Thymus (tissue), 11 donors: ENCODE measurements at regions not wholly inside any gene's neighbourhood (a gene's known extent, or its start where the extent isn't known, plus 50 kb on each side); places are given as distances from the start of the nearest gene placed in this dataset.
A peak's percentile ranks its signal among the peaks of the same experiment; 100 is the strongest.
"Not testable (repeated sequence)": the region's sequence is repeated elsewhere in the genome, so short reads cannot be mapped to it uniquely, and the experiment has no call there.

ENCODE experiments used
- DNase-seq, 9 donors: peaks; one replicate each; pipeline ENCODE4 v3.0.0-alpha.2; 2013; ENCODE audit warnings: low spot score in 9 of 9, low read depth in 6 of 9, missing footprints in 1 of 9
- H3K27ac ChIP-seq, 2 donors: one replicate each; pipeline ENCODE4 v1.5.1; 2013; ENCODE audit warnings: control low read depth in 1 of 2, low read depth in 1 of 2, low read length in 1 of 2, mild to moderate bottlenecking in 1 of 2, moderate library complexity in 1 of 2
- H3K27me3 ChIP-seq, 2 donors: one replicate each; pipeline ENCODE4 v1.5.1; 2013; ENCODE audit warnings: low read length in 1 of 2; ENCODE audit not compliant: control insufficient read depth in 2 of 2, insufficient read depth in 1 of 2
- H3K36me3 ChIP-seq, 2 donors: one replicate each; pipeline ENCODE4 v1.5.1; 2013; ENCODE audit warnings: low read length in 1 of 2, mild to moderate bottlenecking in 1 of 2, moderate library complexity in 1 of 2; ENCODE audit not compliant: control insufficient read depth in 2 of 2, insufficient read depth in 2 of 2
- H3K4me1 ChIP-seq, 2 donors: one replicate each; pipeline ENCODE4 v1.5.1; 2013; ENCODE audit warnings: low read length in 2 of 2; ENCODE audit not compliant: control insufficient read depth in 2 of 2, insufficient read depth in 2 of 2
- H3K4me3 ChIP-seq, 2 donors: one replicate each; pipeline ENCODE4 v1.5.1; 2013; ENCODE audit warnings: low read length in 2 of 2, control low read depth in 1 of 2, mild to moderate bottlenecking in 1 of 2
- H3K9me3 ChIP-seq, 2 donors: one replicate each; pipeline ENCODE4 v1.5.1; 2013; ENCODE audit warnings: low read length in 1 of 2, mild to moderate bottlenecking in 1 of 2; ENCODE audit not compliant: control insufficient read depth in 2 of 2, insufficient read depth in 1 of 2
- WGBS: extraction: QIAGEN DNeasy Blood & Tissue Kit; methylation state at CpG from one replicate; pipeline ENCODE4 v1.1.7; 2013; 5-methylcytosine and 5-hydroxymethylcytosine counted together
- donor health status: healthy.

- Histone ChIP-seq H3K9me3 (no peaks in the 10 kb centered on the region), H3K4me3 (no peak overlapping the region), H3K36me3 (no peaks in the 10 kb centered on the region), H3K27ac (no peak overlapping the region), H3K4me1 (peaks cover 2 to 3% of the 10 kb centered on the region in 2 donors), H3K27me3 (peaks cover 0 to 3% of the 10 kb centered on the region in 2 donors)
- no peak for DNase-seq
- 98% methylated on average over 30 of the region's 30 CpGs for WGBS
Measured at GRCh38 chr20:25991051-25991755, 294.6 kb upstream of the ZNF337 start.

- not testable (repeated sequence) for H3K9me3 ChIP-seq, H3K36me3 ChIP-seq, H3K4me1 ChIP-seq, H3K27ac ChIP-seq, H3K27me3 ChIP-seq, H3K4me3 ChIP-seq, DNase-seq
- 98% methylated on average over 11 of the region's 11 CpGs for WGBS
Measured at GRCh38 chr20:25989686-25990085, 293.0 kb upstream of the ZNF337 start.

DNA sequence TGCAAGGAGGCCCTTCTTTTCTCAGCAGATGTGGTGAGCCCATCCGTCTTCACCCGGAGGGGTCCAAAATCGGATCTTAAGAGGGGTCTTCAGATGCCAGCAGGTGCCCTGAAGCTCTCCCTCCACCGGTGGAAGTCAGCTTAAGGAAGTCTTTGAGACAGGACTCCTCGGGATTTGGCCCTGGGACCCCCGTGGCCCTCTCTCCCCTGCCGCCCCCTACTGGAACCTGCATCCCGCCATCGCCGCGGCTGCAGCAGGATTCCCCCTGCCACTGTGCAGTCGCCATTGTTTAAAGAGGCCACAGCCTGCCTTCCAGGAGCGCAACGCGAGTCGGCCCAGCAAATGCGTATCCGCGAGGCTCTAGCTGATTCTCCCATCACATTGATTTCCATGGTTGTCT, 292.5 kb upstream of the ZNF337 start:
- 95% methylated on average over 19 of the region's 19 CpGs for WGBS
- H3K9me3 ChIP-seq: no peaks in the 10 kb centered on the region
- H3K4me3 ChIP-seq: no peak overlapping the region
- no peaks in the 10 kb centered on the region for H3K36me3 ChIP-seq
- H3K27me3 ChIP-seq: peaks cover 0 to 3% of the 10 kb centered on the region in 2 donors
- no peak overlapping the region for H3K27ac ChIP-seq
- H3K4me1 ChIP-seq: peaks cover 2 to 3% of the 10 kb centered on the region in 2 donors
- DNase-seq: no peak

DNA sequence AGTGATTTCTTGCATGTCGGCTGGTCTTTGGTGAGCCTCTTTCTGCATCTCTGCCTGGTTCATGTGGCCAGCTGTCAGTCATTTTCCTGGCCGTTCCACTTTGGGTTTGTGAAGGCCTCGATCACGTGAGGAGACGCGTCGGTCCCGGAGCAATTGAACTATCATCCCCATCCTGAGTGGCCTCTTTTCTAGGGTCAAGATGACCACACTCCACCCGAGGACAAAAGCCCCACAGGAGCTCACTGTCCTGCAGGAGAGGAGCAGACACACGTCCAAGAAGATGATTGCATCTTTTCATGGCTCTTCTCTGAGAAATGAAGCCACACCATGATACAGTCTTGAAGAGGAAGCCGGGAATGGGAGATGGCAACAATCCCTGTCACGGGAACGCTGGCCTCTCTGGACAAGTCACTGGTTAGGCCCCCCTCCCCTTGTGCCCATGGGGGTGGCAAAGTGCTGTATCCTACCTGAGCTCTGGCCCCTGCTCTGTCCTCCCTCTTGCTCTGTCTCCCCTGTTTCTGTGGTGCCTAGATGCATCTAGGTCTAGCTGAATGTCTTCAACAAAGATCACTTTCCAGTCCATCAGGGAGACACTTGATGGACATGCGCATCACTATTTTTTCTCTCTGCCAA, 291.4 kb upstream of the ZNF337 start:
- DNase-seq, H3K9me3 ChIP-seq, H3K4me3 ChIP-seq, H3K27ac ChIP-seq, H3K4me1 ChIP-seq, H3K27me3 ChIP-seq, H3K36me3 ChIP-seq: not testable (repeated sequence)
- WGBS: 95% methylated on average over 14 of the region's 14 CpGs

DNA sequence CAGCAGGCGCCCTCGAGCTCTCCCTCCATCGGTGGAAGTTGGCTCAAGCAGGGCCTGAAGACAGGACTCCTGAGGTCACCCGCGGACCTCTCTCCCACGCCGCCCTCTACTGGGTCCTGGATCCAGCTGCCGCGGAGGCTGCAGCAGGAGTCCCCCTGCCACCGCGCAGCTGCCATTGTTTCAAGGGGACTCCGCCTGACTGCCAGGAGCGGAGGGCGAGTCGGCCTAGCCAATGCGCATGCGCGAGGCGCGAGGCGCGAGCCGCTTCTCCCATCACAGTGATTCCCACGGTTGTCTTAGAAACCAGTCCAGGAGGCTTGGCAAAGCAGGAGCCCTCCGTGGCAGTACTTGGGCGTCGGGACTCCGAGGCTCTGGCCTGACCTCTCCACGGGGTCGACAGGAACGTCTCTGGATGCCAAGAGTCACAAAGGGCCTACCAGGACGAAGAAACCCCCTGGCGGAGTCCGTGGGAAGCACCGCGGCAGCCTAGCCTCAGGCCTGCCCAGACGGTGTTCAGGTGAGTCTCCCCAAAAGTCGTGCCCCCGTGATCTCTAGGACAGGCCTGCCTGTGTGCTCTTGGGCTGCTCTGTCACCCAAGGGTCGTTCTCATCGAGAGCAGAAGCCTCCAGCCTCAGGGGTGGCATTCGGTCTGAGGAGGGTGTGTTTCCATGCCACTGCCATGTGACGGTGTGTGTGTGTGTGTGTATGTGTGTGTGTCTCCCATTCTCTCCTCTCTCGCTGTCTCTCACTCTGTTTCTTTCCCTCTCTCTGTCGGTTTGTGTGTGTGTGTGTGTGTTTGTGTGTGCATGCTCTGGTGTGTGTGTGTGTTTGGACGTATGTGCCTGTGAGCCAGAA, 290.6 kb upstream of the ZNF337 start:
- 20% methylated on average over 46 of the region's 46 CpGs for WGBS
- peaks cover 2 to 3% of the 10 kb centered on the region in 2 donors for H3K4me1 ChIP-seq
- peaks cover 0 to 3% of the 10 kb centered on the region in 2 donors for H3K27me3 ChIP-seq
- H3K9me3 ChIP-seq: no peaks in the 10 kb centered on the region
- H3K4me3 ChIP-seq: peak overlapping the region; percentile 44 to 55
- H3K36me3 ChIP-seq: no peaks in the 10 kb centered on the region
- H3K27ac ChIP-seq: no peak overlapping the region
- peak; percentile 18 to 75 (median 48) for DNase-seq

DNA sequence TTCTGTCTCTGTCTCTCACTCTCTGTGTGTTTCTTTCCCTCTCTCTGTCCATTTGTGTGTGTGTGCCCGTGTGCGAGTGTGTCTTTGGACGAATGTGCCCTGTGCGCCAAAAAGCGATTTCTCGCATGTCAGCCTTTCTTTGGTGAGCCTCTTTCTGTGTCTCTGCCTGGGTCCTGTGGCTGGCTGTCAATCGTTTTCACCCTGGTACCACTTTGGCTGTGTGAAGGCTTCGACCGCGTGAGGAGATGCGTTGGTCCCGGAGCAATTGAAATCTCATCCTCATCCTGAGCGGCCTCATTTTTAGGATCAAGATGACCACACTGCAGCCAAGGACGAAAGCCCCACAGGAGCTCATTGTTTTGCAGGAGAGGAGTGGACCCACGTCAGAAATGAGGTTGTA, 288.9 kb upstream of the ZNF337 start:
- no peak overlapping the region for H3K27ac ChIP-seq
- peaks cover 2 to 3% of the 10 kb centered on the region in 2 donors for H3K4me1 ChIP-seq
- WGBS: 93% methylated on average over 15 of the region's 15 CpGs
- no peaks in the 10 kb centered on the region for H3K36me3 ChIP-seq
- DNase-seq: no peak
- H3K27me3 ChIP-seq: peaks cover 0 to 3% of the 10 kb centered on the region in 2 donors
- H3K4me3 ChIP-seq: no peak overlapping the region
- H3K9me3 ChIP-seq: no peaks in the 10 kb centered on the region

GRCh38 chr20:25984933-25985332, 288.3 kb upstream of the ZNF337 start:
- peak in 7 of 9 donors; percentile 6 to 66 (median 46) for DNase-seq
- Histone ChIP-seq H3K36me3 (no peaks in the 10 kb centered on the region), H3K4me1 (peaks cover 2 to 3% of the 10 kb centered on the region in 2 donors), H3K9me3 (no peaks in the 10 kb centered on the region), H3K4me3 (peak overlapping the region in 1 of 2 donors; percentile 43), H3K27ac (no peak overlapping the region), H3K27me3 (peaks cover 0 to 3% of the 10 kb centered on the region in 2 donors)
- WGBS: 32% methylated on average over 27 of the region's 27 CpGs

- not testable (repeated sequence) for H3K4me1 ChIP-seq, H3K36me3 ChIP-seq, H3K27ac ChIP-seq, DNase-seq, H3K9me3 ChIP-seq, H3K27me3 ChIP-seq, H3K4me3 ChIP-seq
Measured at GRCh38 chr20:25982701-25983100, 286.0 kb upstream of the ZNF337 start.
